H54 (cell line): ENCODE measurements at regions not wholly inside any gene's neighbourhood (a gene's known extent, or its start where the extent isn't known, plus 50 kb on each side); places are given as distances from the start of the nearest gene placed in this dataset.

Source experiments
- DNase-seq: peaks from one replicate; pipeline ENCODE4 v3.0.0; 2011; ENCODE audit warnings: low spot score, mixed read lengths; ENCODE audit not compliant: insufficient read length
- FAIRE-seq: peaks from 3 replicates; lab custom pipeline; 2011; peaks lifted over from hg19 to GRCh38; lab: Jason Lieb, UNC
- POLR2A ChIP-seq: IDR thresholded peaks from 2 replicates; pipeline ENCODE4 v1.6.1; 2011; ENCODE audit warnings: low read depth, mild to moderate bottlenecking, low read length

GRCh38 chr13:50192272-50192813 is 177.1 kb downstream of the KCNRG start:
- FAIRE-seq, result no peak
- DNase-seq, result no peak

GRCh38 chr13:50195045-50195444 is 179.8 kb downstream of the KCNRG start:
- no peak for DNase-seq
- FAIRE-seq, result no peak
- no peak for TF ChIP-seq POLR2A

More at GRCh38 chr13:50192272-50192813, 177.1 kb downstream of the KCNRG start:
- no peak for TF ChIP-seq POLR2A

GRCh38 chr13:50196118-50196517 is 180.9 kb downstream of the KCNRG start:
- no peak for DNase-seq
- FAIRE-seq, result no peak
- TF ChIP-seq POLR2A, result no peak

- no peak for TF ChIP-seq POLR2A
- FAIRE-seq, result no peak
- DNase-seq, result no peak
Measured at GRCh38 chr13:50197705-50198104, 182.5 kb downstream of the KCNRG start.

GRCh38 chr13:50198508-50198907 is 183.3 kb downstream of the KCNRG start:
- DNase-seq (no peak), FAIRE-seq (no peak)
- TF ChIP-seq POLR2A, result no peak

- no peak for TF ChIP-seq POLR2A
- no peak for FAIRE-seq
- no peak for DNase-seq
Measured at GRCh38 chr13:50200569-50200968, 185.3 kb downstream of the KCNRG start.

GRCh38 chr13:50200988-50201387 is 185.7 kb downstream of the KCNRG start:
- DNase-seq, result no peak
- FAIRE-seq, result no peak

GRCh38 chr13:50202485-50202884 is 187.2 kb downstream of the KCNRG start:
- DNase-seq, result no peak
- no peak for TF ChIP-seq POLR2A
- no peak for FAIRE-seq

More at GRCh38 chr13:50200988-50201387, 185.7 kb downstream of the KCNRG start:
- TF ChIP-seq POLR2A, result no peak

- DNase-seq (no peak), FAIRE-seq (no peak)
- TF ChIP-seq POLR2A, result no peak
Measured at GRCh38 chr13:50203256-50203941, 188.2 kb downstream of the KCNRG start.

GRCh38 chr13:50205581-50205980 is 190.3 kb downstream of the KCNRG start:
- DNase-seq (no peak), FAIRE-seq (no peak)
- no peak for TF ChIP-seq POLR2A

- no peak for TF ChIP-seq POLR2A
- DNase-seq (peak; percentile 14), FAIRE-seq (peak; percentile 6)
Measured at GRCh38 chr13:50208826-50209335, 193.6 kb downstream of the KCNRG start.

- no peak for FAIRE-seq
- no peak for TF ChIP-seq POLR2A
Measured at GRCh38 chr13:50209631-50210030, 194.4 kb downstream of the KCNRG start.

GRCh38 chr13:50213526-50213925 is 198.3 kb downstream of the KCNRG start:
- TF ChIP-seq POLR2A, result no peak
- no peak for DNase-seq
- FAIRE-seq, result no peak

More at GRCh38 chr13:50209631-50210030, 194.4 kb downstream of the KCNRG start:
- DNase-seq, result no peak

GRCh38 chr13:50214514-50214913 is 199.3 kb downstream of the KCNRG start:
- TF ChIP-seq POLR2A, result no peak
- DNase-seq (no peak), FAIRE-seq (no peak)

- TF ChIP-seq POLR2A, result no peak
- no peak for DNase-seq
- no peak for FAIRE-seq
Measured at GRCh38 chr13:50215399-50215798, 200.2 kb downstream of the KCNRG start.

- FAIRE-seq (no peak), DNase-seq (no peak)
- no peak for TF ChIP-seq POLR2A
Measured at GRCh38 chr13:50219743-50220142, 204.5 kb downstream of the KCNRG start.
